HPDE6-E6E7 (cell line): ENCODE measurements at regions not wholly inside any gene's neighbourhood (a gene's known extent, or its start where the extent isn't known, plus 50 kb on each side); places are given as distances from the start of the nearest gene placed in this dataset.
"Not testable (repeated sequence)": the region's sequence is repeated elsewhere in the genome, so short reads cannot be mapped to it uniquely, and the experiment has no call there.

Source experiments
- DNase-seq: peaks from one replicate; pipeline ENCODE4 v3.0.0; 2011; ENCODE audit warnings: missing footprints; ENCODE audit errors: extremely low spot score

DNA sequence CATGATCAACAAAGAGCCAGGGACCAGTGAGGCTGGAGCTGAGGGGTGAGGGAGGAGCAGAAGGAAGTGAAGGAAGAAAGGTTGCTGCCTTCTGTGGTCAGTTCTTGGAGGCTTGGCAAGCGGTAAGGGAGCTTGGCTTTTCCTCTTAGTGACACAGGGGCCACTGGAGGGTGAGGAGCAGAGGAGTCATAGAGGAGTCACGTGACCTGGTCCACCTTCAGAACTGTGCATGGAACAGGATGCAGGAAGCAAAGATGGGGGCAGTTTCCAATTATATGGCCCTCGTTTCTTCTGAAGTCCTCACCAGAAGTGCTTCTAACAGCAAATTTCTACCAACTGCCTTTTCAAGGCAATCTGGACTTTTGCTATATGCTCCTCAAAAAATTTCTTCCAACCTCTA is 326.9 kb upstream of the SMIM21 start:
- no peak for DNase-seq

GRCh38 chr18:75753753-75754152 is 326.2 kb upstream of the SMIM21 start:
- no peak for DNase-seq

DNA sequence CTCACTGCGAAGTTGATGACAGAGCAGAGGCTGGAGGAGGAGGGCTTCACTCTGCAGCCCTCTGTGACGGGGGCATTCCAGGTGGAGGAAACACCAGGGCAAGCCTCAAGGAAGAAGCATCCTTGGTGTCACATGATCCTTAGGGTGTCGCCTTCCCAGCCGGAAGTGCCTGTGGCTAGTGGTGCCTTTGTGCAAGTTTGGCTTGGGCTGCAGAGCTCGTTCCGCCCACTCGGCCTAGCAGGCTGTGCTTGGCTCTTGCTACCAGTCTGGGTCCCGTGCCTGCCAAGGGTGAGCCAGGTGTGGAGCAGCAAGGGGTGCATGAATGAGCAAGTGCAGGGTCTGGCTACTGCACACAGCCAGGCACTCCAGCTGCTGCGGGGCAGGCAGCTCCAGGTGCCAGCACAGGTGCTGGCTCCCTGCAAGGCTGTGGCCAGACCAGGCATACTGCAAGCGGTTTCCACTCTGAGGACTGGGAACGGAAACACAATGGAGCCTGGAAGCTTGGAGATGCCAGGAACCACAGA is 325.3 kb upstream of the SMIM21 start:
- DNase-seq: no peak

DNA sequence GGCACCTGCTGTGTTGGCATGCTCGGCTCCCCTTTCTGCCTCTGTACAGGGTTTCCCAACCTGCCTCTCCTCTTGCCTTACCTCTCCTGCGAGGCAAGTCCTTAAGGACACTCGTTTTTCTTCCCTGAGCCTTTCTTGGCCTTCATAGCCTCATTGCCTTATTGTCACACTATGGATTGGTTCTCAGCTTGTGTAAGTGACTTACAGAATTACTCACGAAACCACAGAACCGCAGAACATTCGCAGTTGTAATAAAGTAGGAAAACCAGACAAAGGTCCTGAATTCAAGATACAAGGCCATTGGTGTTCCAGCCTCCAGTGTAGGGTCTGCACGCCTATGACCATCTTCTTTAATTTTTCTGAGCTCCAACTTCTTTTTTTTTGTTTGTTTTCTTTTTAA is 317.6 kb upstream of the SMIM21 start:
- DNase-seq: no peak

GRCh38 chr18:75742516-75742915 is 315.0 kb upstream of the SMIM21 start:
- no peak for DNase-seq

GRCh38 chr18:75739682-75740081 is 312.2 kb upstream of the SMIM21 start:
- no peak for DNase-seq

GRCh38 chr18:75735291-75735690 is 307.8 kb upstream of the SMIM21 start:
- DNase-seq: no peak

DNA sequence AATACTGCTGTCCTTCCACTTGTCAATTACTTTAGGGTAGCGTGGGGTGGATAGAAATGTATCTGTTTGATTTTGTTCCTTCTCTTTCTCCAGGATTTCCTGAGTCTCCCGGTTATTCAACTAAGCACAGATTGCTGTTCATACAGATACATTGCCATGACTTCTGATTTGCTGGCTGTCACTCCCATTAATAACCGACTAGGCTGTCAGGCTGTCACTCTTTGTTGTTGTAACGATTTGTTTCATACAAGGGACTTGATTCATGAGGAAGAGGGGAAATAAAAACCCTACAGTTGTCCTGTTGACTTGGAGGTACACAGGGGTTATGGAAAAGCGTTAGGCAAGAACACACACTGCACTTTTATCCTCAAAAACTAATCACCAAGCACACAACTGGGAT is 302.7 kb upstream of the SMIM21 start:
- no peak for DNase-seq

DNA sequence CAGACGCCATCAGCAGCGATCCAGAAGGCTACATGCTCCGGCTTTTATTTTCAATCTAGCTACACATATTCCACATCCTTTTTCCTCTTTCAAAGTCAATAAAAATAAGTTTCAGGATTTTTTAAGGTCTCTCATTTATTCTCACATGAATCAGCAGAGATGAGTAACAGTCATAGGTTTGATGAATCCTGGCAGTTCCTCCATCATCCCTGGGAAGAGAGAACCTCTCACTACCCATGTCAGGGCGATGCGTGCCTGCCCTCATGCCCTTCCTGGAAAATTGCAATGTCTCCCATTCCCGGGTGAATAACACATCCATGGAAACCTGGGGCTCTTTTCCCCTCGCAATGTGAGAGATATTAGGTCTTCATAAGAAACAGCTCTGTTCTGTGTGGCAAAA is 301.1 kb upstream of the SMIM21 start:
- no peak for DNase-seq

- no peak for DNase-seq
These were observed 300.0 kb upstream of the SMIM21 start for GRCh38 chr18:75727456-75727855.

DNA sequence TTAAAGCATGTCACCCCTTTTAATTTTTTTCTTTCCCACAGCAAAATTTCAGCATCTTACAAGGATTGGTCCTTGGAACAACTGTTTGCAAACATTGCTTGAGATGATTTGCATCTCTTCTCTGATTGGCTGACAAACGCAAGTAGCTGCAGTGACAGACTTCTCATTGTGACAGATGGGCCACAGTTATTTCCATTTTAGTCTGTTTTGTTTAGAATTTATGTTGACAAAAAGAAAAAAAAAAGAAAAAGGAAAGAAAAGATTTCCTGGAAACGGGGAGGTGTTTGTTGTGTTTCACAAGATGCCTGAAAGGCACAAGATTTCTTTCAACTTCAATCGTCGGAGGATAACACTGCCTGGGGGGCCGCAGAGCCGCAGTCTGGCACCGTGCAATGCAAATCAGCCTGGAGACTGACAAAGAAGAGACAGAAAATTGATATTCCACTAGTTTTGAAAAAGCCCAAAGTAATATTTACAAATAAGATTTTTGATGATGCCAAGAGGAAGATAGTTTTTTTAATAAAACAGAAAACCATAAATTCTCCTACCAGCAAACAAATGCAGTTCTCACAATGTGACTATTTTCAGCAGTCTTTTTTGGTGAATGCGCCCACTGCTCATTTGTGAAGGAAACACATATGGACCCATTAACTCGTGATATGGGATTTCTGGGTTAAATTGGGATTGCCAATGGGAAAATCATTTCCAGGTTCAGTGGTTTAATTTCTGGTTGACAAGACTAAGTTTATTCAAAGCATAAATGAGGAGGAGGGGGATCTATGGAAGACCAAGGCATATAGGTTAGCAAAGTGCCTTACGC is 296.2 kb upstream of the SMIM21 start:
- no peak for DNase-seq

DNA sequence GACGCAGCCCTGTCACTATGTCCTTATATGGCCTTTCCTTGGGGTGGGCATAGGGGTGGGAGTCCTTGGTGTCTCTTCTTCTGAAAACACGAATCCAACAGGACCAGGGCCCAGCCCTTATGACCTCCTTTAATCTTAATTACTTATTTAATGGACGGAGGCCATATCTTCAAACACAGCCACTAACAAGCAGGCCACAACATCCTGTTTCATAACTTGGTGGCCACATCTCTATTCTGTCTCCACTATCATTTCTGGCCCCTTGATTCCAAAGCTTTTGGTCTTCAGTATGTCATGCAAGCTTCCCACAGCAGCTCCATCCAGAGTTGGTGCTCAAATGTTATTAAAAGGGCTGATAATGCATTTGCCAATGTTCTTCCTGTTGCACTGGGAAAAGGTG is 287.3 kb upstream of the SMIM21 start:
- DNase-seq: no peak

- DNase-seq: not testable (repeated sequence)
These were observed 284.8 kb upstream of the SMIM21 start for GRCh38 chr18:75712124-75712867.

DNA sequence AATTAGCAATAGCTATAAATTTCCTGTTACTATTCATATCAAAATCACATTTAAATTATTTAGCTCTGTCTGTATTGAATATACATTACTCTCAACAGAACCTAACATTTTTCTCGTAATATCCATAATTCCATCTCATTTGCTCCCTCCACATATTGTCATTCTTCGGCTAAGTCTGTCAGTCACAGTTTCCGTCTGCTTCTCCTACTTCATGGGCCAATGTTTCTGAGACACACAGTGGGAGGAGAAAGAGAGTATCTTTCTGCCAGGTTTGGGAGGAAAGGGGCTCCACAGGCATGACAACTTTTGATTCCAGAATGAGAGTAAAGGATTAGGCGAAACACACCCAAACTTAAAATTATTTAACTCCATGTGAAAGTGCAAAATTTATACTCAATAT is 273.1 kb upstream of the SMIM21 start:
- DNase-seq: no peak

GRCh38 chr18:75698861-75699260 is 271.4 kb upstream of the SMIM21 start:
- DNase-seq: no peak

- no peak for DNase-seq
These were observed 270.0 kb upstream of the SMIM21 start for GRCh38 chr18:75697493-75697892.

GRCh38 chr18:75696391-75696790 is 268.9 kb upstream of the SMIM21 start:
- DNase-seq: no peak

DNA sequence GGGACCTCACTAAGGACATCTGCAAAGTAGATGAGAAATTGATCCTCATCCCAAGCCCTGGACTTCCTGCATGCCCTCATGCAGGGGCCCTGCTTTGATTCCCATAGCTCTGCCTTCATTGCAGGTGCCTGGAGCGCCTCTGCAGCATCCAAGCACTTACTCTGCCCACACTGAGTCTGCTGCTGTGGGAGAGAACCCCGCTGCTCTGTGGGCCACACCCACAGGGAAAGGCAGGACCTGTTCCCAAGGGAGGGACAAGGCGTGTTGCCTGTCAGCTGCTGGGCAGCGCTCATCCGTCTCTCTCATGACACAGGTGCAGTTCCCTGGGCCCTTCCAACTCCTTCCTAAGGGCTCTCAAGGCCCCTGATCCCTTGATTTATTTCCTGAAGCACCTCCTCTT is 266.8 kb upstream of the SMIM21 start:
- DNase-seq: no peak

GRCh38 chr18:75691483-75691882 is 264.0 kb upstream of the SMIM21 start:
- DNase-seq: no peak

DNA sequence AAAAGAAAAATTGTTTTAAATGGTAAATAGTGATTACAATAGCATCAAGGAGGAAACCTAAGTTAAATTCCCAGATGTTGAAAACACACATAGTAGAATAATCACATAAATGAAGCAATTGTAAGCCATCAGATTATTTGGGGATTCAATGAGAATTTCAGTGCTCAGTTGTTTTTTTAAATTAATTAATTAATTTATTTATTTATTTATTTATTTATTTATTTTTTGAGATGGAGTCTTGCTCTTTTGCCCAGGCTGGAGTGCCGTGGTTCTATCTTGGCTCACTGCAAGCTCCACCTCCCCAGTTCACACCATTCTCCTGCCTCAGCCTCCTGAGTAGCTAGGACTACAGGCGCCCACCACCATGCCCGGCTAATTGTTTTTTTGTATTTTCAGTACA is 262.8 kb upstream of the SMIM21 start:
- DNase-seq: not testable (repeated sequence)

DNA sequence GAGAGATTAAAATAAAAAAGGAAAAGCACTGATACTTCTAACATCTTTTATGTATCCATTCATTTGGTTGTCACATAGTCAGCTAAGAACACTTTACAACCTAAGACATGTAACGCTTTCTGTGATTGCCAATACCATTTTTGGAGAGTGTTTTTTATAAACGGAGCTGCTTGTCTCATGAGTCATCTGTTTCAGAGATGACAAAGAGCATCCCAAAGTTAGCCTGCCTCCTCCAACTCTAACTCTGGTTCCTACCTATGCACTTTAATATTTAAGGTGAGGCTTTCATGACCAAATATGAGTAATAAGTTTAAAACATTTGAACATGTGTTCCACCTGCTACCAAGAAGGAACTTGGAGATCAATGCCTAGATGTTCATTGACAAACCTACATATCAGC is 260.1 kb upstream of the SMIM21 start:
- DNase-seq: no peak

DNA sequence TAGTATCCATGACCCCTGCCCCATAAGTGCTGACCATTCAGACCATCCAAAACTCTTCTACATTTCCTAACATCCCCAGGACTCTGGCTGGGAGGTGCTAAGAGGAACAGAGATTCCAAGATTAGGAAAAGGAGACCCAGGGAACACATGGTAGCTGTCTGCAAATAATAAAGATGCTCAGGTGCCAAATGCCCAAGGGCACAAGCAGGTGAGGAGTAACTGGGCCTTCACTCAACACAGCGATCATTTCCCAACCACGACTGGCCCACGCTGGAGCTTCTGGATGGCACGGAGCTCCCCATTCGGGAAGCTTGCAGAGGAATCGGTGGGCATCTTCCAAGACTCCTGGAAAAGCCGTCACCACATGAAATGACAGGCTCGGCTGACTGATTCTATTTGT is 255.9 kb upstream of the SMIM21 start:
- no peak for DNase-seq

DNA sequence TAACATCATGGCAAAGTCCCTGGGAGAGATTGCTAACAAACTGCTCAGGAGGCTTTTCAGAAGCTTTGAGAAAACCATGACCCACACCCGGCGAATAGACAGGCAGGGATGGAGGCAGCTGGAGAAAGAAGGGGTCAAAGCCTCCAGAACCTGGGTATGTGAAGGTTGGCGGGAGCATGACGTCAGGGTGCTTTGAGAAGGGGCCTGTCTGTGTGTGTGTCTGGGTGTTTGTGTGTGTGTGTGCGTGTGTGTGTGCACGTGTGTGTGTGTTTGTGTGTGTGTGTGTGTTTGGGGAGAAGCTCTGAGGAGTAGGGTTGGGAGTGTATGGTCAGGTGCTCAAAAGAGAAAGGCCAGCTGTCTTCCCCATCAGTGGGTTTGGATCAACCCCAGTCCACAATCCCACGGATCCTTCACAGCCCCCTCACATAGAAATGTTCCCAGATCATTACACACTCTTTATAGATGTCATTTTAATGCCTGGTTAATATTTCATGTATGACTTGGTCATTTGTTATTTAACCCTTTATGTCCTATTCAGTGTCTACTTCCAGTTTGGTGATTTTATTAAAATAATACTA is 254.1 kb upstream of the SMIM21 start:
- DNase-seq: no peak
